Stimulated activated CD8-positive, alpha-beta memory T cell treated with anti-CD3 and anti-CD28 coated beads, Interleukin-15, amount 100 ng/mL, for 48 hours (primary cell): ENCODE measurements at regions not wholly inside any gene's neighbourhood (a gene's known extent, or its start where the extent isn't known, plus 50 kb on each side); places are given as distances from the start of the nearest gene placed in this dataset.

Source experiments
- DNase-seq, 2 donors: peaks; one replicate each; pipeline ENCODE4 v3.0.0-alpha.2; 2020; ENCODE audit warnings: low read depth in 2 of 2

DNA sequence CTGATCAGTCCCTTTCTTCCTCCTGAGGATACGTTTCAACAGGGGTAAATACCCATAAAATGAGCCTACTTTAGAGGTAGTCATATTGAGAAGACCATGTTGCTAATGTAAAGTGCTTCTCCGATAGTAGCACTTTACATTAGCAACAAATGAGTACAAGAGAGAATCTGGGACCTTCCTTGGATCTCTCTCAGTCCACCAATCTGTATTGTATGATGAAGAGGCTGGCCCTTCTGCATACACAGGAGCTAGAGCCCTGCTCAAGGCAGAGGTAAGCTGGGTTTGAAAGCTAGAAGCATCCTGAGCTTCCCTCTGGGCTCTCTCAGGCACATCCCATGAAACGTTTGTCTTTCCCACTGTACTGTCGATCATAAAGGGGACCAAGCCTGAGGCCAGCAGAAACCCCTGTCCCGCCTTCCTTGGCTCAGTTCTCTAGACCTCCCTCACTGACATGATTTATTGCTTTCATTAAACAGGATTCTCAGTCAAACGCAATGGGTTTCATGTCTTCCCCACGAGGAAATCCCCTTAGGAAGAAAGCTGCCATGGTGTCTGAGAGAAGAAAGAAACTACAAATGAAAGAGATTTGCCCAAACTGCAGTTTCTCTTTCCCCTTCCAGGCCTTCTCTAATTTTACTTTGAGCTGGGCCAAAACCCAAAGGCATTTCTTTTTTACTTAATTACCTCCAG is 62.8 kb upstream of the BCAR3 start:
- no peak for DNase-seq

DNA sequence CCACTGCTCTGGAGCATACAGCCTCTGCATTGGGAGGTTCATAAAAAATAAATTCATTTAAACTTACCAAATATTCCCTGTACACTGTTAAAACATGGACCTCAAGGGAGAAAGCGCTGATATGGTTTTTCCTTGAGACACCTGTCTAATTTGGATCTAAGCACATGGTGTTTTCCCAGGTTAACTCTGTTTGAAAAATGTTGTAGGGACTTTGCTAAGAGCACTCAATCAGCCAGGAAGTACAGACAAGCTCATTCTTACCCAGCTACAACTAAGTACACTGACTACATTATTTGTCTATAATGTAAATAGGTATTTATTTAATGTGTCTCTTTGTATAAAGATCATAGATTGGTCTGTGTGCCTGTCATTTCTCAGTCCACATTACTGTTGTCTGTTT is 61.8 kb upstream of the BCAR3 start:
- DNase-seq = no peak

- no peak for DNase-seq
These were observed 59.0 kb upstream of the BCAR3 start for GRCh38 chr1:93740601-93741031.

DNA sequence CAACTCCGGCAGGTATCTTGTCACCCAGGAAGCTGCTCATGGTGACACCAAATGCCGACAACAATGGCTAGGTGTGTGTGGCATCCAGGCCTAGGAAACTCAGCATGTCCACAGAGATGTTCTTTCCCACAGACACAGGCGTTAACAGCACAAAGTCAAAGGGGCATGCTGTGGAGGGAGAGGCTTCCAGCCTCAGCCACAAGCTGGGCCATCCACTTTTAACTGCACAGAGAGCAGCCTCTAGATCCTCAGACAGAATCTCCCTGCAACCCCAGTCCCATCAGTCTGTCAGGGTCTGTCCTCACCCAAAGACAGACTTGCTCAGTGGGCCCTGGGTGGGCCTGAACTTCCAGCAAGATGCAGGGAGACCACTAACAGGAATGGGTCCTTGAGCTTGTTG is 58.5 kb upstream of the BCAR3 start:
- DNase-seq = no peak

GRCh38 chr1:93739472-93739871 is 57.8 kb upstream of the BCAR3 start:
- DNase-seq = no peak

DNA sequence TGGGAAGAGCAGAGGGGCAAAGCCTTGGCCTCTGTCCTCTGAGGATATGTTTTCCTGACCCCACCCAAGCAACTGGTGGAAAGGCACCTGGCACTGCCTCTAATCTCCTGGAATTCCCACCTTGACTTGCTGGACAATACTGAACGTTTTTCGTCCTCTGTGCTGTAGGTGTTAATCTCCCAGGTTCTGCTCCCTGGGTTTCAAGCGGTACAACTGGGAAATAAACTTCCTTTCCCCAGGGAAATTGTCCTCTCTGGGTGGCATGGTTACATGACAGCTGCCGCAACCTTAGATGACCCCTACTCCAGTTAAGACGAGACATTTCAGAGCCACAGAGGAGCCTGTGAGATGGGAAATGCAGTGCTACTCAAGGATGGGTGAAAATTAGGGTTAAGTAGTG is 57.3 kb upstream of the BCAR3 start:
- DNase-seq = no peak

GRCh38 chr1:93738075-93738622 is 56.5 kb upstream of the BCAR3 start:
- DNase-seq = no peak

- no peak for DNase-seq
These were observed 54.1 kb upstream of the BCAR3 start for GRCh38 chr1:93735722-93736121.

DNA sequence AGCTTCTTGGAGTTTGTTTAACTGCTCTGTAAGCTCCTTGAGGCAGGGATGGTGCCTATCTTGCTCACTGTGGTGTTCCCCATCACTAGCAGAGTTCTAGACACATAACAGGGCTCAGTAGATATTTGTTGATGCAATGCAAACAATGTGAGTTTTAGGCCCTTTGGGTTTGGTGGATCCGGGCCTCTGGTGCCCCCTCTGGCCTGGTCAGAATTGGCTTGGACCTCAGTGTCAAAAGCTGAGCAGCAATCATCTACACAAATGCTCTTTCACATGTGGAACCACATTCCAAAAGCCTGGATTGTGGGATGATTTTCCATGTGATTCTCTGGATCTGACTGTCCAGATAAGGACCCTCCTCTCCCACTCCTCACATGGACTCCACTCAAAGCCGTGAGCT is 53.4 kb upstream of the BCAR3 start:
- DNase-seq = no peak

- DNase-seq = no peak
These were observed 51.7 kb upstream of the BCAR3 start for GRCh38 chr1:93733340-93733739.

DNA sequence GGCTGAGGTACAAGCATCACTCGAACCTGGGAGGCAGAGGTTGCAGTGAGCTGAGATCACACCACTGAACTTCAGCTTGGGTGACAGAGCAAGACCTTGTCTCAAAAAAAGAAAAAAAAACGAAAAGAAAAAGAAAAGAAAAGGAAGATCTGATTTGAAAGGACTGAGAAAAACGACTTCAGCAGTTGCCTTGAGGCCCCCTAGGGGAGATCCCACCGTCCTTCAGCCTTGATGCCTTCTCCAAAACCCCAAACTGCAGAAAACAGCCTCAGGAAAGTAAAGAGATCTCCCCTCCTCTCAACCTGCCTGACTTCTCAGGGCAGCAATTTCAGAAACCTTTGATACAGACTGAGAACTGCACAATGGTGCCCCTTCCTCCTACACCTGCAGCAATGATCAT is 50.9 kb upstream of the BCAR3 start:
- no peak for DNase-seq
